GM13976 (cell line): ENCODE measurements at regions not wholly inside any gene's neighbourhood (a gene's known extent, or its start where the extent isn't known, plus 50 kb on each side); places are given as distances from the start of the nearest gene placed in this dataset.
"Not testable (repeated sequence)": the region's sequence is repeated elsewhere in the genome, so short reads cannot be mapped to it uniquely, and the experiment has no call there.

Source experiments
- DNase-seq: peaks from one replicate; pipeline ENCODE4 v3.0.0; 2012; ENCODE audit warnings: low spot score
- CTCF ChIP-seq: IDR thresholded peaks from 2 replicates; pipeline ENCODE4 v1.5.1; 2012; ENCODE audit warnings: borderline replicate concordance, mild to moderate bottlenecking; ENCODE audit not compliant: insufficient read depth; ENCODE audit errors: extremely low read depth, missing control alignments, control extremely low read depth
- in situ Hi-C: fragments of 300-500 bp; cut with MboI; formaldehyde crosslinking; loops from one replicate; pipeline ENCODE4 v1.12.0; 2022; ENCODE audit warnings: low sequenced_read_pairs, mixed read lengths, inconsistent platforms; ENCODE audit not compliant: unreplicated experiment

DNA sequence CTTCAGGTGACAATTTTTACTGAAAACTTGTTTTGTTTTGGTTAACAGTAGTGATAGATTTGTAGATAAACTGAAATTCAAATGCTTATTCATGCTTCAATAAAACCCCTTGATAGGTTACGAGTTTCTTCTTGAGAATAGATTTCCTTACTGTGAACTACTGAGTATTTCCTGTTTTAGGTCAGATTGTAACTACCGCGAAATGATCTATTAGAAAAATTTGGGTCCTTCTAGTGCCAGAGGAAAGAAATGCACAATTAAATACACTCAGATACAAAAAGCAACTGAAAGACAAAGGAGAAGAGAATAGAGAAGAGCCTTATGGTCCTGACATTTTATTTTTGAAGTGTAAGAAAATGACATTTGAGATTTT lies 251.7 kb upstream of the TBL1XR1 start:
- in situ Hi-C loops = no loop called here
- peak; percentile 25 for DNase-seq
- TF ChIP-seq CTCF = no peak

GRCh38 chr3:177449360-177450006 lies 252.2 kb upstream of the TBL1XR1 start:
- in situ Hi-C loops = no loop called here
- peak; percentile 57 for DNase-seq

DNA sequence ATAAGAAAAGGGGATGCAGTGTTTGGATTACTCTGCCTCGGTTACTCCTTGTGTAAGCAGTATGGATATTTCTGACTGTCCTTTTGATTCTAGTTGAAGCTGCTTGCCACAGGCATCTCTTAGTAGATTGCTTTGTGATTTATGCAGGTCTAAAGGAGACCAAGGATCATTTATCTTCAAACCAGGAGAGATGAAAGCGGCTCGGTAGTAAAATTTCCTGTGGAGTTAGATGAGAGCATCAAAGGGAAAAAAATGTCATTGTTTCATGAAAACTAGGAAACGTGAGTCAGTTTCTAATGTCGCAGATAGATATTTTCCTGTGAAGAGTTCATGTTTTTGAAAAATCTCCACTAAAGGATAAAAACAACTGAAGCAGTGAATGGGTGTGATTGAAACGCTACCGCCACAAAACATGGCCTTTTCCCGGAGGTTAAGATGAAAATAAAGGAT lies 254.0 kb upstream of the TBL1XR1 start:
- in situ Hi-C loops = no loop called here
- no peak for TF ChIP-seq CTCF
- no peak for DNase-seq

More at GRCh38 chr3:177449360-177450006, 252.2 kb upstream of the TBL1XR1 start:
- no peak for TF ChIP-seq CTCF

DNA sequence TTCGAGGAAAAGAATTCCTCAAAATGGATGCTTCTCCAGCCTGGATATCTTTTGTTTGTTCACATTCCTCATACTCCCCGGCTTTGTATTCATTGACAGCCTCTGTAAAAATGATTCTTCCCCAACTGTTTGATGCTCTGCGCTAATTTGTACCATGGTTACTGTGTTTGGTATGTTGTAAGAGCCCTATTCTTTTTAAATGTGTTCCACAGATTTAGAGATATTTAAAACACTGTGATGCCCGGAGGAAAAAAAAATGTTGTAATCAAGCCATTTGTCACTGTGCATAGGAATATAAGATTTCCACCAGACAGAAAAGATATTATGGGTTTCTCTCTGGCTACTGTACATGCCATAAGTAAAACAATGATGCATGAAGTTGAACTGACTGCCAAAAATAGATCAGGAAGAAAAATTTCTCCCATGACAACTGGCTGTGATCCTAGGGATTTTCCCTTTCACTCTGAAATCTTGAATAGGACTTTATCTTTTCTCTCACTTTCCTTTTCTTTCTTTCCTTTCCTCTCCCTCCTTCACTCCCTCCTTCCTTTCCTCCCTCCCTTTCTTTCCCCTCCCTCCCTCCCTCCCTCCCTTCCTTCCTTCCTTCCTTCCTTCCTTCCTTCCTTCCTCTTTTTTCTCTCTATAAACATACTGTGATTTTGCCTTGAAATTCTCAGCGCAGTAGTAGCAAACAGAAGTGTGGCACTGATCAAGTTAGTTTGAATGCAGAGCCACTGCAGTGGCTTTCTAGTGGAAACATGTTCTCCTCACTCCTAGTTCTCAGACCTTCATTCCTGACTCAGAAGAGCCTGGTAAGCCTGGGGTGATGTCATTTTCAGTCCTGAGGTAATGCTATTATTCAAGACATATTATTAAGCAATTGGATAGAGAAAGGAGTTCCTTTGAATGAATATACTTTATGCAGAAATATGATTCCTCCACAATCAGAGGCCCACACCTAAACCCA lies 254.9 kb upstream of the TBL1XR1 start:
- DNase-seq = no peak
- TF ChIP-seq CTCF = no peak
- in situ Hi-C loops = no loop called here

- TF ChIP-seq CTCF = no peak
- in situ Hi-C loops = no loop called here
- no peak for DNase-seq
Measured at GRCh38 chr3:177452831-177453450, 255.7 kb upstream of the TBL1XR1 start.

- DNase-seq = no peak
- TF ChIP-seq CTCF = no peak
- in situ Hi-C loops = no loop called here
Measured at GRCh38 chr3:177453451-177453844, 256.2 kb upstream of the TBL1XR1 start.

DNA sequence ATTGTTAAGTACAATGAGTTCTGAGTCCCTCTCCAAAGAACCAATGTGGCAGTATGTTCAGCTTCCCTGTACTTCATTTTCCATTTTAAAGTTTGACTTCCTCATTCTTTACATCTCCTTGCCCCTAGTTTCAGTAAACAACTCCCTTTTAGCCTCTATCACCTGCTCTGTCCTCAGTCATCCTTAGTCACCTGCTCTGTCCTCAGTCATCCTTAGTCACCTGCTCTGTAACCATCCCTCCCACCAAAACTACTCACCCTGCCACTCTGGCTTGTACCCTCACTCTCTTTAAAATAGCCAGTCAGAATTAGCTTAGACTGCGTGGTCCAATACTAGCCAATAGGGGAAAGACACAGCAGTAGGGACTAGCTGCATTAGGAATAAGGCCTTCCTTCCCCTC lies 259.9 kb upstream of the TBL1XR1 start:
- DNase-seq, in situ Hi-C loops: not testable (repeated sequence)
